ENCODE measurements at regions not wholly inside any gene's neighbourhood (a gene's known extent, or its start where the extent isn't known, plus 50 kb on each side); places are given as distances from the start of the nearest gene placed in this dataset.
A peak's percentile ranks its signal among the peaks of the same experiment; 100 is the strongest.

GRCh38 chr18:43524260-43524659 is 247.0 kb upstream of the SYT4 start:
- Histone ChIP-seq H3K27ac (no peak overlapping the region), H3K9me2 (ENCODE audit: insufficient read depth) (no peaks in the 10 kb centered on the region), H3K79me2 (ENCODE audit: insufficient read depth) (no peaks in the 10 kb centered on the region), H3K4me2 (ENCODE audit: unreplicated experiment) (no peak overlapping the region), H3K9ac (no peak overlapping the region), H2AFZ (no peak overlapping the region), H3F3A (ENCODE audit: insufficient read depth) (no peaks in the 10 kb centered on the region), H4K20me1 (ENCODE audit: insufficient read depth) (no peaks in the 10 kb centered on the region), H3K36me3 (ENCODE audit: low read depth) (no peaks in the 10 kb centered on the region), H3K9me3 (ENCODE audit: low read depth) (no peaks in the 10 kb centered on the region), H3K27me3 (replicated peaks; ENCODE audit: insufficient read depth) (no peaks in the 10 kb centered on the region), H3K4me1 (ENCODE audit: insufficient read depth) (peaks cover 4% of the 10 kb centered on the region; the same call in 1 of the 2 replicates), H3K4me3 (no peak overlapping the region)
- no peak for DNase-seq
- in situ Hi-C loops (cut with MboI), result no loop called here
- TF ChIP-seq EZH2phosphoT487 (IDR thresholded peaks at IDR 0.05; ENCODE audit: insufficient read depth, low read depth), result no peak
- no peak for TF ChIP-seq EZH2 (IDR thresholded peaks at IDR 0.05; ENCODE audit: insufficient read depth, poor library complexity, severe bottlenecking)

- in situ Hi-C loops (cut with MboI), result no loop called here
- WGBS, 2 experiments (ENCODE audit: low coverage in 1 of 2, low lambda C conversion rate in 2 of 2, missing lambda C conversion rate in 2 of 2), result 10 to 12% methylated on average over 2 of the region's 2 CpGs
- H2AFZ ChIP-seq, result no peak overlapping the region
Observed at GRCh38 chr18:43525169-43525568, 247.9 kb upstream of the SYT4 start.

GRCh38 chr18:43526426-43527145 is 249.3 kb upstream of the SYT4 start:
- H3K27me3 ChIP-seq (replicated peaks; ENCODE audit: insufficient read depth), result no peaks in the 10 kb centered on the region
- peak overlapping the region; percentile 14 for H3K4me2 ChIP-seq (ENCODE audit: unreplicated experiment)
- no peaks in the 10 kb centered on the region for H3K9me3 ChIP-seq (ENCODE audit: low read depth)
- TF ChIP-seq EZH2phosphoT487 (IDR thresholded peaks at IDR 0.05; ENCODE audit: insufficient read depth, low read depth) (no peak), EZH2 (IDR thresholded peaks at IDR 0.05; ENCODE audit: insufficient read depth, poor library complexity, severe bottlenecking) (no peak)
- no peak overlapping the region for H2AFZ ChIP-seq
- in situ Hi-C loops (cut with MboI), result no loop called here
- no peak overlapping the region for H3K27ac ChIP-seq
- WGBS, 2 experiments (ENCODE audit: low coverage in 1 of 2, low lambda C conversion rate in 2 of 2, missing lambda C conversion rate in 2 of 2), result 9 to 10% methylated on average over 2 of the region's 2 CpGs
- H3K36me3 ChIP-seq (ENCODE audit: low read depth), result no peaks in the 10 kb centered on the region
- peak; percentile 11 for DNase-seq
- peaks cover 4% of the 10 kb centered on the region; the same call in 1 of the 2 replicates for H3K4me1 ChIP-seq (ENCODE audit: insufficient read depth)
- no peaks in the 10 kb centered on the region for H4K20me1 ChIP-seq (ENCODE audit: insufficient read depth)
- no peaks in the 10 kb centered on the region for H3F3A ChIP-seq (ENCODE audit: insufficient read depth)
- no peak overlapping the region for H3K4me3 ChIP-seq
- H3K79me2 ChIP-seq (ENCODE audit: insufficient read depth), result no peaks in the 10 kb centered on the region
- no peaks in the 10 kb centered on the region for H3K9me2 ChIP-seq (ENCODE audit: insufficient read depth)
- H3K9ac ChIP-seq, result no peak overlapping the region

More at GRCh38 chr18:43525169-43525568, 247.9 kb upstream of the SYT4 start:
- Histone ChIP-seq H3K79me2 (ENCODE audit: insufficient read depth) (no peaks in the 10 kb centered on the region), H3K36me3 (ENCODE audit: low read depth) (no peaks in the 10 kb centered on the region), H4K20me1 (ENCODE audit: insufficient read depth) (no peaks in the 10 kb centered on the region), H3K4me3 (no peak overlapping the region), H3F3A (ENCODE audit: insufficient read depth) (no peaks in the 10 kb centered on the region), H3K9ac (no peak overlapping the region), H3K9me2 (ENCODE audit: insufficient read depth) (no peaks in the 10 kb centered on the region), H3K27me3 (replicated peaks; ENCODE audit: insufficient read depth) (no peaks in the 10 kb centered on the region), H3K4me2 (ENCODE audit: unreplicated experiment) (no peak overlapping the region), H3K27ac (no peak overlapping the region), H3K4me1 (ENCODE audit: insufficient read depth) (peaks cover 4% of the 10 kb centered on the region; the same call in 1 of the 2 replicates), H3K9me3 (ENCODE audit: low read depth) (no peaks in the 10 kb centered on the region)
- DNase-seq, result no peak
- TF ChIP-seq EZH2phosphoT487 (IDR thresholded peaks at IDR 0.05; ENCODE audit: insufficient read depth, low read depth), result no peak
- TF ChIP-seq EZH2 (IDR thresholded peaks at IDR 0.05; ENCODE audit: insufficient read depth, poor library complexity, severe bottlenecking), result no peak

- TF ChIP-seq EZH2 (IDR thresholded peaks at IDR 0.05; ENCODE audit: insufficient read depth, poor library complexity, severe bottlenecking) (no peak), EZH2phosphoT487 (IDR thresholded peaks at IDR 0.05; ENCODE audit: insufficient read depth, low read depth) (no peak)
- 66 to 74% methylated on average over 3 of the region's 3 CpGs for WGBS, 2 experiments (ENCODE audit: low coverage in 1 of 2, low lambda C conversion rate in 2 of 2, missing lambda C conversion rate in 2 of 2)
- in situ Hi-C loops (cut with MboI), result no loop called here
- no peak overlapping the region for H3K27ac ChIP-seq
- no peak overlapping the region for H3K4me3 ChIP-seq
- DNase-seq, result no peak
- H3K36me3 ChIP-seq (ENCODE audit: low read depth), result no peaks in the 10 kb centered on the region
- no peak overlapping the region for H2AFZ ChIP-seq
- peaks cover 4% of the 10 kb centered on the region; the same call in 1 of the 2 replicates for H3K4me1 ChIP-seq (ENCODE audit: insufficient read depth)
- H3K79me2 ChIP-seq (ENCODE audit: insufficient read depth), result no peaks in the 10 kb centered on the region
- no peaks in the 10 kb centered on the region for H3K9me2 ChIP-seq (ENCODE audit: insufficient read depth)
- H4K20me1 ChIP-seq (ENCODE audit: insufficient read depth), result no peaks in the 10 kb centered on the region
- H3K4me2 ChIP-seq (ENCODE audit: unreplicated experiment), result no peak overlapping the region
- H3F3A ChIP-seq (ENCODE audit: insufficient read depth), result no peaks in the 10 kb centered on the region
- H3K27me3 ChIP-seq (replicated peaks; ENCODE audit: insufficient read depth), result no peaks in the 10 kb centered on the region
- H3K9me3 ChIP-seq (ENCODE audit: low read depth), result no peaks in the 10 kb centered on the region
- H3K9ac ChIP-seq, result no peak overlapping the region
Observed at GRCh38 chr18:43531438-43531837, 254.1 kb upstream of the SYT4 start.
